ENCODE measurements at regions not wholly inside any gene's neighbourhood (a gene's known extent, or its start where the extent isn't known, plus 50 kb on each side); places are given as distances from the start of the nearest gene placed in this dataset.

DNA sequence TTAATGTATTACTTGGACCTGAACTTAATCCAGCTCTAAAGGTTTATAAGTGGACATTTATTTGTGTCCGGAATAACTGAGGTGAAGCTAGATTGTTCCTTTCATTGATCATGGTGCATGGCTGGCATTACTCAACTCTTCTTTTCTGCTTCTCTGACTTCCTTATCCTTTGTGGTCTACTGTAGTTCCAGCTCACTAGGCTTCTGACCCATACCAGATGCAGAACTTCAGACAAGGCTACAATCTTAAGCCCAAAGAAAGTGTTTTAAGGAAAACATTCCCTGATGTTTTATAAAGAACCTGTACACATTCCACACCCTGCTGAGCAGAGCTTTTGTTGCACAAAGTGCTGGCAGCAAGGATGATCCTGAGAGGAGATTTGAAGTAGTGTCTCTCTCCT is 250.8 kb upstream of the TGFBR2 start:
- no peak for DNase-seq (ENCODE audit: low read depth in 2 of 2)

DNA sequence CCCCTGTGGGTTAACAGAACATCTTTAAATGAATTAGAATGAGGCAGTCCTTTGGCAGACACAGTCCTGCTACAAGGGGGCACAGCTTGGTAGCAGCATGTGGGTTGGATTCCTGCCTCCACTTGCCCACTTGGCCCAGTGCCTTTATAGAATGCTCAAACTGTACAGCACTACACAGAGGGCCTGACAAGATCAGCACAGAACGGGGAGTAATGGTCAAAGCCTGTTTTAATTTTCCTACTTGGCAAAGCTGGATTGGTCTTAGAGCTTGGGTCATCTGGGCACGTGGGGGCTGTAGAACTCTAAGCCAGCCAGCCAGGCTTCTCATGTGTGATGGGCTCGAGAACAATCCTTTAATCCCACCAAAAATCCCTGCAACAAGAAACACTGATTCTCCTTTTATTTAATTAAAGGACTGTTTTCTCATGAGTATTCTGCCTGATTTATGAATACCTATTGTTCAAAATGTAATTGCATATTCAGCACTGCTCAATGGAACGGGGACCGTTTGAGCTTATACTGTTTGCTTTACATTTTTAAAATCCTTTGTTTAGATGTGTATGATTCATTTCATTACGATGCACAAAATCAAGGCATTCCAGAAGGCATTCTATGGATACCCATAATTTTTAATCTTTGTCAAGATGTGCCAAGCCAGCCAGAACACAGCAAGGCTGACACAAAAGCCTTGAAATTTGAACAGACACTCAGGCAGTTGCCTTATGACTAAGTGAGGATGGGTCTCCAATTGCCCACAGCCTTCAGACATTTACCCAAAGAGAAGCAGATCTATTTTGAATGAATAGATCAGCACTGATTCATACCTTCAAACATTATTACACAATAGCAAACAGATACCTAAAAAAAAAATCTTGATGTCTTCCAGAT is 249.3 kb upstream of the TGFBR2 start:
- DNase-seq (ENCODE audit: low read depth in 2 of 2): no peak

DNA sequence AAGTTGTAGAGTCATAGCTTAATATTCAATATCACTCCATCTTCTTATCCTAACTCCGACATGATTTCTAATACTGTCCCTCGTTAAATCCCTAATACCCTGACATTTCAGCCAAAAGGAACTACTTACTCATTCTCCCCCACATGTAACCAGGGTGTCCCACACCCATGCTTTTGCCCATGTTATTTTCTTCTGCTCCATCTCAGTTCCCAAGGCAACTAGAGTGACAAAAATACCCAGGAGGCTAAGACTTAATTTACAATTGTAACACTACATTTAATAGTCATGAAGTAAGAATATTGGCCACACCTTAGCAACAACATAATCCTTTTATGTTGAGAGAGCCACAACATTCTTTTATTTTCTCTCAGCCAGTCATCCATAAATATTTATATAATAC is 248.5 kb upstream of the TGFBR2 start:
- no peak for DNase-seq (ENCODE audit: low read depth in 2 of 2)

DNA sequence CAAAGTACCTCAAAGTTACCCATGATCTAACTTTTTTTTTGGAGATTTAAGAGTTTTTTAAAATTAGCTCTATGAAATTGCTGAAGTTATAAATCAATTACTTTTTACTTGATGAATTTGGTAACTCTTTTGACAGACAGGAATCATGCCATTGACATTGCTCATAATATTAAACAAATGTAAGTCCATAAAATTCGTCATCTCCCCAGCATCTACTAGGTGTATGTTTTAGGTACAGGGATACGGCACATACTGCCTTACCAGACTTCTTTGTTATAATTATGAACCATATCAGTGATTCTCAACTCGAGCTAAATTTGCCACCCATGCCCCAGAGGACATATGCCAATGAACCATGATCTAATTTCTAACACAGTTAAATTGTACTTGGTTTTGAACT is 247.5 kb upstream of the TGFBR2 start:
- no peak for DNase-seq (ENCODE audit: low read depth in 2 of 2)

DNA sequence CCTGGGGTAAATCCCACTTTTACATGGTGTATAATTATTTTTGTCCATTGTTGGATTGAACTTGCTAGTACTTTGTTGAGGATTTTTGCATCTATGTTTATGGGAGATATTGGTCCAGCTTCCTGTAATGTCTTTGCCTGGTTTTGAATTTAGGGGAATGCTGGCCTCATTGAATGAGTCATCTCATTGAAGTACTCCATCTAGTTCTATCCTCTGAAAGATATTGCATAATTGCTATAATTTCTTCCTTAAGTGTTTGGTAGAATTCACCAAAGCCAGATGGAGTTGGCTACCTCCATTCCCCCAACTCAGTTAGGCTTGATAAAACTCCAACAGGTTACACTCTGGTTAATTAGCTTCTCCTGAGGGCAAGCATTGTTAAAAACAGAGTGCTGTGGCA is 237.4 kb upstream of the TGFBR2 start:
- no peak for DNase-seq (ENCODE audit: low read depth in 2 of 2)

DNA sequence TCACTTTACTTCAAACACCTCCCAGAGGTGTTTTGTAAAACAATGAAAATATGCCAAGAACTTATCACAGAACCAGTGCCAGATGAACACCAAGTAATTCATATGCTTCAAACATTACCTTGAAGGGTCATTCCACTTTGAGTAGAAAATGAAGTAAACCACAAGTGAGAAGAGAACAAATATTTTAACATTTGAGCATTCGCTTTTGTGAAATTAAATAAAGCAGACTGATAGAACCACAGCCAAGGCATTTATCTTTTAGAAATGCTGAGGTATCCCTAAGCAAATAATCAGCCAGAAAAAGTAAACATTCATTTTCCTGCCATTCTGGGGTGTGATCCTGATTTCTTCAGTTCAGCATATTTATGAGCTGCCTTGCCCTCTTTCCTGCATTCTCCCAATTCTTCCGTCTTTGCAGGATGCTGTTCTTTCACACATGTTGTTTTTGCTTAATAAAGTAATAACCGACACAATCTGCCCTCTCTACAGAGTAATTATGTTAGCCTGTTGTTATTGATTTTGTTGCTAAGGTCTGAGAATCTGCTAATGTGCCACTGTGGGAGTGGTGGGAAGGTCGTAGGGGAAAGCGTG is 235.6 kb upstream of the TGFBR2 start:
- no peak for DNase-seq (ENCODE audit: low read depth in 2 of 2)

DNA sequence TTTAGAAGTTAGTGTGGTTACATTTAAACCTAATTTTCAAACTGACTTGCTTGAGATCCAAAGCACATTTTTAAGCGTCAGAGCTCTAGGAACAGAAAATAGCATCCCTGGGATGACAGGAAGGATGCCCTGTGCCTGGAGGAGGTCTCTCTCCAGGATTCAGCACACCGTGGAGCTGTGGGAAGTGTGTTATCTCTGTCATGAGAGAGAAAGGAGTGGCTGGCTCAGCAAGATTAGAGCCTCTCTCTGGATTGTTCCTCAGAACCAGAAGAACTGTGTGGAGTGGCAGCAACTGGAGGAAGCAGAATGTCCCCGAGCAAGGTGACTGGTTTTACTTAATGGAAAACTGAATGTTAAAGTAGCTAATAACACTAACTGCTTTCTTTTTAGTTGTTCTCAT is 233.6 kb upstream of the TGFBR2 start:
- DNase-seq (ENCODE audit: low read depth in 2 of 2): no peak

DNA sequence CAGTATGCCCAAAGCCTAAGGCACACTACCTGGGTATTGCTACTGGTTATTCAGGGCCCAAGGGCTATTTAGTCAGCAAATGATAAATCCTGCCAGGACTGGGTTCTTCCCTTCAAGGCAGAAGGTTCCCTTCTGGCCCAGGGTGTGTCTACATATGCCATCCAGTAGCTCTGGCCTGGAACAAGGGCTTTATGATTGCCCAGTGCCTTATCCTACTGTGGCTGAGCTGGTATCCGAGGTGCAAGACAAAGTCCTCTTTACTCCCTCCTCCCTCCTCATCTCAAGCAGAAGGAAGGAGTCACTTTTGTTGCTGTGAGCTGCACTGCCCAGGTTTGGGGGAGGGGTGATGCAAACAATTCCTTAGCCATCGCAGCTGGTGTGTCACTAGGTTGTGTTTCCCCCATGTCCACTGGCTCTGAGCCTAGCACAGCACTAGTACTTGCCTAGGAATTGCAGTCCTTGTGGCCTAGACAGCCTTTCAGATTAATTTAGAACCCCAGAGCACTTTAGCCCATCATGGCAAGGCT is 221.8 kb upstream of the TGFBR2 start:
- DNase-seq (ENCODE audit: low read depth in 2 of 2): no peak

DNA sequence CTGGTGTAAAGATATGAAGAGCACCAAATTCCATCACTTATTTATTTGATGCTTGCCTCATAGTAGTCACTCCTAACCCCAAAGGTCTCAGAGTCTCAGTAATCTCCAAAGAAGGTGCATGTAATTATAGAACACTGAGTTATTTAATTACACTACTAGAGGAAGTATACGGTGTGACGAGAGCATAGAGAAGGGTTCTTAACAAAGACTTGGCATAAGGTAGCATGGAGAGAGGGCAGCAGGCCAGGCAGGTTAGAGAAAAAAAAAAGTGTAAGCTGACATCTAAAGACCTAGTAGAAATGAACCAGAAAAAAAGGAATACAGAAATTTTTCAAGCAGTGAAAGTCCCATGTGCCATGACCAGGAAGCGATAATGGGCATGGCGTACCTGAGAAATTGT is 213.3 kb upstream of the TGFBR2 start:
- no peak for DNase-seq (ENCODE audit: low read depth in 2 of 2)

DNA sequence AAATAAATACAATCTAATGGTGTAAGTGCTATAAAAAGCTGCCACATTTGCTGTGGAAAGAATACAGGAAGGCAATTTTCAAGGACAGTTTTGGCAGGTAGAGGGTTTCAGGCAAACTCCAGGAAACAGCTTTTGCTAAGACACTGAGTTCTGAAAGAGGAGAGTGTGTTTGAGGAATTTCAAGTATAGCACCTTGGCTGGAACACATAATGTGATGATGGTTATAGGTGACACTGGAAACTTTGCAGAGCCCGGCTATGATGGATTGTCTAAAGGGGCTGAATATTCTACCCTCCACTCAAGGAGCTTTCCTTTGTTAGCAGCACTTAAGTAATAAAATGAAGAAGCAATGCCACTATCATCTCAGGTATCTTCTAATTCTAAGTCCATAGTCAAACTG is 209.4 kb upstream of the TGFBR2 start:
- DNase-seq (ENCODE audit: low read depth in 2 of 2): no peak

DNA sequence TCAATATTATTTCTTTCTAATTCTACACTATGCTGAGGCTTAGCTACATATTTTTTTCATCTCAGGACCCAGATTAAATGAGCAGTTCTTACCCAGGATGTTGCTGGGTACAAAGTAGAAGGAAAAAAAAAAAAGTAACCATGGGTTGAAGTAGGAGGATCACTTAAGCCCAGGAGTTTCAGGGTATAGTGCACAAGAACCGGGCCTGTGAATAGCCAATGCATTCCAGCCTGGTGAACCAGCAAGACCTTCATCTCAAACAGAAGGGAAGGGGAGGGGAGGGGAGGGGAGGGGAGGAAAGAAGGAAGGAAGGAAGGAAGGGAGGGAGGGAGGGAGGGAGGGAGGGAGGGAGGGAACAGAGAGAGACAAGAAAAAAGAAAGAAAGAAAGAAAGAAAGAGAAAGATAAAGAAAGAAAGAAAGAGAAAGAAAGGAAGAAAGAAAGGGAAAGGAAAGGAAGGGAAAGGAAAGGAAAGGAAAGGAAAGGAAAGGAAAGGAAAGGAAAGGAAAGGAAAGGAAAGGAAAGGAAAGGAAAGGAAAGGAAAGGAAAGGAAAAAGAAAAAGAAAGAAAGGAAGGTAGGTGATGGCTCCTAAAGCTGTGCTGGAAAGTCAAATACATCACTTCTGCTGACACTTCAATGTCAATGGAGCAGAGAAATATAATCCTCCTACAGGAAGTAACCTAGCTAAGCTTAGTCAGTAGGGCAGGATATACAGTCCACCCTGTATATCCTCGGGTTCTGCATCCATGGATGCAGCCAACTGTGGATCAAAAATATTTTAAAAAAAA is 206.8 kb upstream of the TGFBR2 start:
- DNase-seq (ENCODE audit: low read depth in 2 of 2): no peak

DNA sequence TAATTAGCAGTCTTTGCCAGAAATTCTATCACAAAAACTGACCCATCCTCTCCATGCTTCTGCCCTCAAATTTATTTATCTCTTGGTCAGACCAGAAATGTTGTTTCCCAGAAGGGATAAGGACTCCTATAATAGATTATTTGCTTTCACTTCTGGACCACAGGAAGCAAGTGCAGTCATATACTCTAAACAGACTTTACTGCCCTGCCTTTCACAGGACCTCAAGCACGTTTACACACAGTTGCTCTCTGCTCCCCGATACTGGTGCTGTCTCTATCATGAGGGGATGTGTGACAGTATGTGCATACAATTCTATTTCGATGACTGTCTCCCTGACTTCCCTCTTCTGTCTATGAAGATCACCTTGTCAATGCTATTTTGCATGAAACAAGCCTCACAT is 205.5 kb upstream of the TGFBR2 start:
- DNase-seq (ENCODE audit: low read depth in 2 of 2): no peak

DNA sequence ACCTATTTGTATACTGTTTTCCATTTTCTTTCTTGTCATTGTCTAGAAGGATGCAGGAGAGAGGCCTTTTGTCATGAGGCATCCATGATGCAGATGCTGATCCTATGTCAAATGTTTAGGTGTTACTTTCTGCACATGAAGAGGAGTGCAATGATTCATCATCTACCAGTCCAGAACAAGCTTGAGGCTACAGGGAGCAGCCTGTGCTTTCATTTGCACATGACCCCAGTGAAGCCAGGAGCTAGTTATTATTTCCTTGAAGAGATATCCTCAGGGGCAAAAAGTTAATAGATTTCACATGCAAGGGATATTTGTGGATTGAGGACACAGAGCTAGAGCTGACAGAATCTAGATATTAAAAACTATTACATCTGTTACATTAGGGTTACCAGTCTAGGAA is 204.4 kb upstream of the TGFBR2 start:
- no peak for DNase-seq (ENCODE audit: low read depth in 2 of 2)

DNA sequence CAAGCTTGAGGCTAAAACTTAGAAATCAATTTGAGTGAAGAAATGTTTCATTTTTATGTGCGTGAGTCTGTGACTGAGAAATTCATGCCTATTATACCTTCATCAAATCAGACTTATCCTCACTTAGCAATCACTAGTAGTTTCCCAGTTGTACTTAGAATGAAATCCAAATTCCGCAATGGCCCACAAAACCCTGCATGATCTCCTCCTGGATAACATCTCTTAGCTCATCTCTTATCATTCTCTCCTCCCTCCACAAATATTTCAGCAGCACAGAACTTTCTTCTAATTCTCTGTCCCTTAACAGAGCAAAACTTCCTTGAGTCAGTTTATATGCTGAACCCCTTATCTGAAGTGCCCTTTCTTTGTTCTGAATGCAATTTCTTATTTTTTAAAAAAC is 198.8 kb upstream of the TGFBR2 start:
- no peak for DNase-seq (ENCODE audit: low read depth in 2 of 2)

DNA sequence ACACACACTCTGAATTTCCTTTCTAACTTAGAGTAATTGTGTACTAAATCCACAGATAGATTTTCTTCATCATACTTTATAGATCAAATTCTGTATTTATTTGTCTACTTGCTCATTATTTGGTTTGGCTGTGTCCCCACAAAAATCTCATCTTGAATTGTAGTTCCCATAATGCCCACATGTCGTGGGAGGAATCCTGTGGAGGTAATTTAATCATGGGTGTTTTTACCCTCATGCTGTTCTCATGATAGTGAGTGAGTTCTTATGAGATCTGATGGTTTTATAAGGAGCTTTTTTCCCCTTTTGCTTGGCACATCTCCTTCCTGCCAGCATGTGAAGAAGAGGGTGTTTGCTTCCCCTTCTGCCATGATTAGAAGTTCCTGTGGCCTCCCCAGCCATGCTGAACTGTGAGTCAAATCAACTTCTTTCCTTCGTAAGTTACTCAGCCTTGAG is 198.3 kb upstream of the TGFBR2 start:
- DNase-seq (ENCODE audit: low read depth in 2 of 2): no peak

DNA sequence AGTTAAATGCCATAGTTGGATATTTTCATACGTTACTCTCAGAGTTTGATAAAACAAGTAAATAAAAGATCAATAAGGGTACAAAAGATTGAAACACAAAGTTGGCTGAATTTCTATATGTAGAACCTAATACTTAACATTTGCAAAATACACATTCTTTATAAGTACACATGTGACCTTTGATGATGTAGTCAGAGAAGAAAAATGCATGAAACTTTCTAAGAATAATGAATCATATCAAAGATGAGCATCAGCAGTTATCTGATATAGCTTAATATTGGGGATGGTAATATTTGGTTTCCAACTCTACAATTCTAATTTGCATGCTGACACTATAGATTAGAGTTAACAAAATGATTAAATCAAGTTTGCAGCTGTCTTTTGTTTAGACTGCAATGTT is 188.0 kb upstream of the TGFBR2 start:
- DNase-seq (ENCODE audit: low read depth in 2 of 2): no peak

DNA sequence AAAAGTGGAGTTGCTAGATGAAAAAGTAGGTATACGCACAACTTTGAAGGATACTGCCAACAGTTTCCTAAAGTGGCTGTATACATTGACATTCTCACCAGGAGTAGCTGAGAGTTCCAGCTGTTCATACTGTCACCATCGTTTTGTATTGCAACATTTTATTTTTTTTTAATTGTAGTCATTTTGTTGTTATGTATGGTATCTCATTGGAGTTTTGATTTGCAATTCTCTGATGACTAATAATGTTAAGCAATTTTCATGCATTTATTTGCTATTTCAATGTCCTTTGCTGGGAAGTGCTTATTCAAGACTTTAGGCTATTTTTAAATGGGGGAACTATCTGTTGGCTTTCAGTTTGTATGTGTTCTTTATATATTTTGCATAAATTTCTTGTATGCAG is 185.1 kb upstream of the TGFBR2 start:
- no peak for DNase-seq (ENCODE audit: low read depth in 2 of 2)

DNA sequence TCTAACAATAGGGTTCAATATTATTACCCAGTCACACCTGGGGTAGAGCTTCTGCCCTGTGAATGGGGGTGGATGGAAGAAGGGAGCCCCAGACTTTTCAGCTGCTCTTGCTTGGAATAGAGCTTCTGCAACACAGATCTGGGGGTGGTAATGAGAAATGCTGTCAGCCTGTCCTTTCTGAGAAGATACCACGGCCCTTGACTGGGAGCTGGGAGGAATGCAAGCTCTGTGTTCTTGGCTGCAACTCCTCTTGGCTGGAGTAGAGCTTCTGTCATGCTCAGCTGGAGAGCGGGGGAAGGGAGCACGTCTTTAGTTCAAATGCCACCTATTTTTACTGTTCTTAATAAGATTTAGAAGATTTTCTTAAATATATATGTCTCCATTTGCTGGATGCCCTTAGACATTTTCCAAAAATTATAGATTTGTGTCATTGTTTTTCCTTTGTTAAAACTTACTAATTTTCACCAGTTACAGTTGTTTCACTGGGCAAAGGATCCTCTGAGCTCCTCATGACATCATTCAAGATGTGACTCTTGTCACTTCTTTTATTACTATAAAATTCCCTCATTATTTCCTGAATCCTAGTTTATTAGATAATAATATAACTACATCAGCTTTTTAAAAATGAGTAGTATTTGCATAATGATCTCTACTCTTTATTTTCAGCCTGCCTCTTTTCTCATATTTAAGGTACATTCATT is 180.0 kb upstream of the TGFBR2 start:
- no peak for DNase-seq (ENCODE audit: low read depth in 2 of 2)

DNA sequence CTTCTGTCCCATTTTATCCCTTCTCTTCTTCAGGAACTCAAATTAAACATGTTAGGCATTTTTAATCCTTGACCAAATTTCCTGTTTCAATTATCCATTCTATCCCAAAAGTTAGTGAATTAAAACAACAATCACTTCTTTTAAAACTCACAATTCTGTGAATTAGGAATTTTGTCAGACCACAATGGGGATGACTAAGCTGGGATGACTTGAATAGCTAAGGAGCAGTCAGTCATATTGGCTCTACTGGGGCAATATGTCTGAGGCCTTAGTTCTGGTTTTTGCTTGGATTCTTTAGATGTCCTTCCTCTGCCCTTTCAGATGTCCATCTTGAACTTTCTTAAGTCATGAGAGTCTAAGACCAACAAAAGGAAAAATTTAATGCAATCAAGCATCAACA is 178.2 kb upstream of the TGFBR2 start:
- no peak for DNase-seq (ENCODE audit: low read depth in 2 of 2)

DNA sequence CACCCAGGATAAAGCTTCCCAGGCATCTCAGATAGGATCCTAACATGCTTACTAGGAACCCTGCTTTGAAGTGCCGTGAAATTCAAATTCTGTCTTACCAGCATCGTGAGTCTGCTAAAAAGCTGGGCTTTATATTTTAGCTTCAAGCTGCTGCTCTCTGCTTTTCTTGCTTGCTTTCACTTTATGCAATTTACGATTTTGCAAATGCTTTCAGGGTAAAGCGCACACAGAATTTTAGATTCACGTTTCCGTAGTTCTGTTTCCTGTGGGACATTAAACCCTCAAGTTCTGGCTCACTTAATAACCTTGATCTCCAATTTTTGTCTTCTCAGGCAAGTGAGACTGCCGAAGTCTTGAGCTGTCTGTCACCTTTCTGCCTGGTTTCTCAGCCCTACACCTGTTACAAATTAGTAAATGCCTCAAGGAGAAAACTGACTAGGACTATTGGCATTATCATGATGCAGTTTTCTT is 170.5 kb upstream of the TGFBR2 start:
- no peak for DNase-seq (ENCODE audit: low read depth in 2 of 2)

DNA sequence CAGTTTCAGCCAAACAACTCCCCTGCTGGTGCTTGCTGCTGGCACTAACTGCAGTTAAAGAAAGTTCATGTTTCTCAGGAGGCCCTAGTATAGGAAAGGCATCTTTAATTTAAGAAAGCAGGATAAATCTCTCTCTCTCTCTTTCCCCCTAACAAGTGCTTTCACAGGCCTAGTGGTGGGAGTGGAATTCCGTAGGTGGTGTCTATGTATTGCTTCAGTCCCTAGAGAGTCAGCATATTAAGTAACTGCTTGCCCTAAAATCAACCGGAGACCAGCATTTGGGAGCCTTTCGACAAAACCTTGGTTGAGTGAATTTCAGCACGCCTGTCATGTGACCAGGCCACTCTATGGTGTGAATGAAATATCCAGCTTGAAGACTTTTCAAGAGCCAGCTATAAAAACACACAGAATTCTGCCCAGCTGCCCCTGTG is 169.2 kb upstream of the TGFBR2 start:
- no peak for DNase-seq (ENCODE audit: low read depth in 2 of 2)

DNA sequence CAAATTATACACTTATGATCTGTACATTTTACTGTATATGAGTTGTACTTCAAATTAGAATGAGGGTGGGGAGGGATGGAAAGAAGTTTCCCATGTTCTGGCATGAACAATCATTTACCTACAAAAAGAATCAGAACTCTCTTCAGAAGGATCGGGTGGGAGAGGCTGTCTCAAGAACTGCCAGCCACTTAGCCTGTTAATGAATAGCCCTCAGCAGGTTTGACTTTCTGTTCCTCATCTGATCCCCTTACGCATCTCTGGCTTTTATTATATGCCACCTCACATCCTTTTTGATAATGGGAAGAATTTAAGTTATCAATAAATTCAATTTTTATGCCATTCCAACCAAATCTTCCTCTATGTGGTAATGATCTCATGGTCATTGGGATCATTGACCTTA is 168.3 kb upstream of the TGFBR2 start:
- DNase-seq (ENCODE audit: low read depth in 2 of 2): no peak

Measured in activated CD4-positive, alpha-beta T cell treated with anti-CD3 and anti-CD28 coated beads for 24 hours (primary cell).